Mesendoderm (in vitro differentiated cells): ENCODE measurements at regions not wholly inside any gene's neighbourhood (a gene's known extent, or its start where the extent isn't known, plus 50 kb on each side); places are given as distances from the start of the nearest gene placed in this dataset.
"Not testable (repeated sequence)": the region's sequence is repeated elsewhere in the genome, so short reads cannot be mapped to it uniquely, and the experiment has no call there.

Experiments
- DNase-seq: peaks from one replicate; pipeline ENCODE4 v3.0.0; 2013
- H2AK5ac ChIP-seq: 2 replicates; pipeline ENCODE4 v1.6.1; 2013; ENCODE audit warnings: low read length, inconsistent platforms
- H2BK120ac ChIP-seq: 2 replicates; pipeline ENCODE4 v1.6.1; 2013; ENCODE audit warnings: low read depth, mild to moderate bottlenecking, low read length, moderate library complexity, mixed read lengths
- H2BK15ac ChIP-seq: replicated peaks from 2 replicates; pipeline ENCODE4 v1.6.1; 2013; ENCODE audit warnings: low read depth, mild to moderate bottlenecking, moderate library complexity
- H2BK5ac ChIP-seq: 2 replicates; pipeline ENCODE4 v1.6.1; 2013; ENCODE audit warnings: low read length, inconsistent platforms
- H3K18ac ChIP-seq: 2 replicates; pipeline ENCODE4 v1.6.1; 2013; ENCODE audit warnings: mild to moderate bottlenecking, low read length, mixed read lengths
- H3K23ac ChIP-seq: one replicate; pipeline ENCODE4 v1.6.1; 2013; ENCODE audit warnings: low read length
- H3K27ac ChIP-seq: 2 replicates; pipeline ENCODE4 v1.5.1; 2013; ENCODE audit warnings: low read depth, mild to moderate bottlenecking, inconsistent platforms, low read length, moderate library complexity
- H3K27me3 ChIP-seq: 2 replicates; pipeline ENCODE4 v1.6.1; 2013; ENCODE audit warnings: low read length, control low read depth, mild to moderate bottlenecking, inconsistent platforms; ENCODE audit not compliant: insufficient read depth, poor library complexity
- H3K36me3 ChIP-seq: 2 replicates; pipeline ENCODE4 v1.6.1; 2013; ENCODE audit warnings: low read length, inconsistent platforms; ENCODE audit not compliant: control insufficient read depth, insufficient read depth
- H3K4ac ChIP-seq: one replicate; pipeline ENCODE4 v1.6.1; 2013; ENCODE audit warnings: low read depth, mild to moderate bottlenecking, low read length, moderate library complexity
- H3K4me1 ChIP-seq: 2 replicates; pipeline ENCODE4 v1.6.1; 2013; ENCODE audit warnings: low read depth, low read length, inconsistent platforms; ENCODE audit not compliant: control insufficient read depth
- H3K4me2 ChIP-seq: 2 replicates; pipeline ENCODE4 v1.6.1; 2013; ENCODE audit warnings: low read length
- H3K4me3 ChIP-seq: 2 replicates; pipeline ENCODE4 v1.5.1; 2013; ENCODE audit warnings: mild to moderate bottlenecking, low read length
- H3K56ac ChIP-seq: one replicate; pipeline ENCODE4 v1.6.1; 2013; ENCODE audit warnings: low read length
- H3K79me1 ChIP-seq: 2 replicates; pipeline ENCODE4 v1.6.1; 2013; ENCODE audit warnings: low read length, inconsistent platforms
- H3K79me2 ChIP-seq: 2 replicates; pipeline ENCODE4 v1.6.1; 2013; ENCODE audit warnings: mild to moderate bottlenecking, low read length; ENCODE audit not compliant: control insufficient read depth, insufficient read depth
- H3K9ac ChIP-seq: 2 replicates; pipeline ENCODE4 v1.6.1; 2013; ENCODE audit warnings: low read length, inconsistent platforms
- H4K5ac ChIP-seq: one replicate; pipeline ENCODE4 v1.6.1; 2013; ENCODE audit warnings: low read length
- H4K8ac ChIP-seq: one replicate; pipeline ENCODE4 v1.6.1; 2013; ENCODE audit warnings: low read depth, mild to moderate bottlenecking, control low read depth, low read length, moderate library complexity
- WGBS: extraction: QIAGEN DNeasy Blood & Tissue Kit; methylation state at CpG from one replicate; pipeline ENCODE4 v1.1.7; 2013; ENCODE audit warnings: low lambda C conversion rate, missing lambda C conversion rate; ENCODE audit not compliant: insufficient coverage; ENCODE audit errors: extremely low coverage; 5-methylcytosine and 5-hydroxymethylcytosine counted together

DNA sequence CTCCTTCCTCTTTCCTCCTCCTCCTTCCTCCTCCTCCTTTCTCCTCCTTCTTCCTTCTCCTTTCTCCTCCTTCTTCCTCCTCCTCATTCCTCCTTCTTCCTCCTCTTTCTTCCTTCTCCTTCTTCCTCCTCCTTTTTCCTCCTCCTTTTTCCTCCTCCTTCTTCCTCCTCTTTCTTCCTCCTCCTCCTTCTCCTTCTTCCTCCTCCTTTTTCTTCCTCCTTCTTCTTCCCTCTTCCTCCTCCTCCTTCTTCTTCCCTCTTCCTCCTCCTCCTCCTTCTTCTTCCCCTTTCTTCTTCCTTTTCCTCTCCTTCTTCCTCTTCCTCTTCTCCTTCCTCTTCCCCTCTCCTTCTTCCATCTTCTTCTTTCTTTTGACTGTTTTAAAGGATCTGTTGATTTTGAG is 538.8 kb downstream of the TMEM38B start:
- Histone ChIP-seq H2AK5ac (no peak overlapping the region), H3K4ac (no peak overlapping the region), H4K8ac (no peak overlapping the region), H3K9ac (no peak overlapping the region), H3K36me3 (no peaks in the 10 kb centered on the region), H3K4me1 (no peaks in the 10 kb centered on the region), H3K79me2 (no peaks in the 10 kb centered on the region), H4K5ac (no peak overlapping the region), H3K27ac (no peak overlapping the region), H3K56ac (no peak overlapping the region), H3K4me2 (no peak overlapping the region), H2BK15ac (no peak overlapping the region), H2BK120ac (no peak overlapping the region), H3K18ac (no peak overlapping the region), H3K23ac (no peak overlapping the region), H3K27me3 (no peaks in the 10 kb centered on the region), H3K79me1 (no peaks in the 10 kb centered on the region), H3K4me3 (no peak overlapping the region), H2BK5ac (no peak overlapping the region)
- DNase-seq = no peak

DNA sequence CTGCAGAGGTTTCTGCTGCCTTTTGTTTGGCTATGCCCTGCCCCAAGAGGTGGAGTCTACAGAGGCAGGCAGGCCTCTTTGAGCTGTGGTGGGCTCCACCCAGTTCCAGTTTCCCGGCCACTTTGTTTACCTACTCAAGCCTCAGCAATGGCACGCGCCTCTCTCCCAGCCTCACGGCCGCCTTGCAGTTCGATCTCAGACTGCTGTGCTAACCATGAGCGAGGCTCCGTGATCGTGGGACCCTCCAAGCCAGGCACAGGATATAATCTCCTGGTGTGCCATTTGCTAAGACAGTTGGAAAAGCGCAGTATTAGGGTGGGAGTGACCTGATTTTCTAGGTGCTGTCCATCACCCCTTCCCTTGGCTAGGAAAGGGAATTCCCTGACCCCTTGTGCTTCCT is 566.6 kb downstream of the TMEM38B start:
- not testable (repeated sequence) for DNase-seq, H3K56ac ChIP-seq, H2BK5ac ChIP-seq, H3K27ac ChIP-seq, H2AK5ac ChIP-seq, H3K4ac ChIP-seq, H3K79me1 ChIP-seq, H4K8ac ChIP-seq, H3K4me1 ChIP-seq, H2BK120ac ChIP-seq, H3K4me3 ChIP-seq, H3K18ac ChIP-seq, H3K27me3 ChIP-seq, H4K5ac ChIP-seq, H3K9ac ChIP-seq, H3K79me2 ChIP-seq, H3K36me3 ChIP-seq, H3K23ac ChIP-seq, H2BK15ac ChIP-seq, H3K4me2 ChIP-seq
- no CpG with 5 or more reads among the region's 10 CpGs for WGBS

DNA sequence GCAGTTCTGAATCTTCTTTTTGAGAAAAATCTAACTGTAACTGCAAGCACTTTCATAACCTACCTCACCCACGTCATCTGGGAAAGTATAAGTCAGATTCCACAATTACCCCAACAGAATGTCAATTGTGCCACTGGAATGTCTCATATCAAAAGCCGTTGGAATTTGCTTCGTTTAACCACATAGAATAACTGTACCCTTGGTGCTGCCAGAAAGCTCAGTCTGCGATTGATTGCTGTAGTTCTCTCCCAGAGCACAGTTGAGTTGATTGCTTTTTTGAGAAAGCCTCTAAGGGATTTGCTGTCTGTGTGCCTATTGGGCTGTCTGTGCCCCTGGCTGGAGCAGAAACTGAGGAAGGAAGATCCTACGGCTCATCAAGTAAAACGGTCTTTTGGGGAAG is 583.6 kb downstream of the TMEM38B start:
- no peak overlapping the region for H3K23ac ChIP-seq
- no peak overlapping the region for H4K5ac ChIP-seq
- no peak overlapping the region for H2BK15ac ChIP-seq
- H4K8ac ChIP-seq = no peak overlapping the region
- H3K4me3 ChIP-seq = no peak overlapping the region
- no peak overlapping the region for H3K9ac ChIP-seq
- H2BK120ac ChIP-seq = no peak overlapping the region
- no peak overlapping the region for H3K56ac ChIP-seq
- no peaks in the 10 kb centered on the region for H3K79me2 ChIP-seq
- H3K4me2 ChIP-seq = no peak overlapping the region
- WGBS = no CpG with 5 or more reads among the region's 6 CpGs
- H3K4me1 ChIP-seq = no peaks in the 10 kb centered on the region
- DNase-seq = no peak
- no peak overlapping the region for H2BK5ac ChIP-seq
- no peak overlapping the region for H3K18ac ChIP-seq
- no peak overlapping the region for H2AK5ac ChIP-seq
- no peaks in the 10 kb centered on the region for H3K79me1 ChIP-seq
- no peak overlapping the region for H3K27ac ChIP-seq
- no peaks in the 10 kb centered on the region for H3K36me3 ChIP-seq
- H3K4ac ChIP-seq = no peak overlapping the region
- no peaks in the 10 kb centered on the region for H3K27me3 ChIP-seq

DNA sequence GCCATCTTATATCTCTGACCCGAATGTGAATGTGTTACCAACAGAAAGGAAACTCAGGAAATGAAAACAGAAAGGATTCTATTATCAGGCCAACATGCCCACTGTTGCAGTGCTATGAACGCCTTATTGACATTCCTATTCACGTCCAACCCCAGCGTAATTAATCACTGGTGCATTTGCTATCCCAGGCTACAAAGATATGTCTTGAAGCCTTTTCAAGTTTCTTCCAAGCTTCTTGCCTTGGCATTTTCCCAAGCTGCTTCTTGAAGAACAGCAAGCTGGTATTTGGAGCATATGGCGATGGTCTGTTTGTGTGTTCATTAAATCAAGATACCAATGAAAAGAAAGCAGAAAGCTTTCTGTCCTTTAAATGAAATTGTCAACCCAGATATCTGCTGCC is 579.2 kb upstream of the ZNF462 start:
- Histone ChIP-seq H3K27ac (no peak overlapping the region), H3K4me3 (no peak overlapping the region), H3K18ac (no peak overlapping the region), H3K4ac (no peak overlapping the region), H3K9ac (no peak overlapping the region), H3K36me3 (no peaks in the 10 kb centered on the region), H3K23ac (no peak overlapping the region), H3K79me1 (no peaks in the 10 kb centered on the region), H3K4me1 (no peaks in the 10 kb centered on the region), H3K27me3 (no peaks in the 10 kb centered on the region), H3K79me2 (no peaks in the 10 kb centered on the region), H3K4me2 (no peak overlapping the region), H3K56ac (no peak overlapping the region), H2BK120ac (no peak overlapping the region), H4K8ac (no peak overlapping the region), H2BK15ac (no peak overlapping the region), H4K5ac (no peak overlapping the region), H2BK5ac (no peak overlapping the region), H2AK5ac (no peak overlapping the region)
- WGBS = no CpG with 5 or more reads among the region's 5 CpGs
- DNase-seq = no peak

DNA sequence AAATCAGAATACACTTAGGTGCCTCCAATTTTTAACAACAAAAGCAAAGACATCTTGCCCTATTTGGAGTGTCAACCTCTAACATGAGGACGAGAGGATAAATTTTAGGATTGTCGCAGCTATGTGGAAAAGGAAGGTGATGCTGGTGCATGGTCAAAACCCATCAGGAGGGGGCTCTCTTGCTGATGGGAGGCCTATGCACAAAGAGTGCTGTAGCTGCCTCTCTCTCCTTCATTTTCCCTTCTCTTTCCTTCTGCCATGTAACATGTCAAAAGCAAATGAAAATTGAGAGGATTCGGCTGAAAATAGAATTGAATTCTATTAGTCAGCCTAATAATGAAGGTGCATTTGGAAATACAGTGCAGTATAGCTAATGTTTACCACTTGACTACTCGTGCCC is 578.7 kb upstream of the ZNF462 start:
- Histone ChIP-seq H3K79me2 (no peaks in the 10 kb centered on the region), H2BK120ac (no peak overlapping the region), H3K79me1 (no peaks in the 10 kb centered on the region), H3K9ac (no peak overlapping the region), H3K23ac (no peak overlapping the region), H3K56ac (no peak overlapping the region), H3K4me3 (no peak overlapping the region), H2BK15ac (no peak overlapping the region), H3K18ac (no peak overlapping the region), H3K27me3 (no peaks in the 10 kb centered on the region), H4K5ac (no peak overlapping the region), H3K4ac (no peak overlapping the region), H4K8ac (no peak overlapping the region), H2BK5ac (no peak overlapping the region), H3K4me2 (no peak overlapping the region), H3K36me3 (no peaks in the 10 kb centered on the region), H3K27ac (no peak overlapping the region), H2AK5ac (no peak overlapping the region), H3K4me1 (no peaks in the 10 kb centered on the region)
- DNase-seq = peak; percentile 46
- whole genome bisulfite sequencing = no CpG with 5 or more reads among the region's 4 CpGs

DNA sequence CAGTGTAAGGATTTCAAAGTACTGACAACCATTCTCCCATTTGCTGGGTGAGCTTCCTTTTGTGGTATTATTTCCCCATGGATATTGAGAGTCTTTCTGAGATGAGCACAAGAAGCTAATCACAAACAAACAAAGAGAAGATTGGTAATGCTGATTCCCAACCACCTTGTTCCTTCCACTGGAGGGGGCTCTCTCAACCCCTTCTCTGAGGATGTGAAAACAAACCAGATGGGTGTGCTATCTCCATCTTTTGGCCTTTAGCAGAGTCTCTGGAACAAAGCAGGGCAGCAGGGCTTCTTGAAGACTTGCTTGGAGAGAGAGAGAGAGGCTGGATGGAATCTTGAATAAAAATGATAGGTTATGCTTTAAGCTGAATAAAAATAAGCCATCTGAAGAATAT is 576.7 kb upstream of the ZNF462 start:
- H3K18ac ChIP-seq = no peak overlapping the region
- no peaks in the 10 kb centered on the region for H3K79me1 ChIP-seq
- H2BK15ac ChIP-seq = no peak overlapping the region
- no peak overlapping the region for H3K4ac ChIP-seq
- no peak overlapping the region for H2BK120ac ChIP-seq
- H4K8ac ChIP-seq = no peak overlapping the region
- H3K27me3 ChIP-seq = no peaks in the 10 kb centered on the region
- no peak overlapping the region for H3K23ac ChIP-seq
- H3K4me1 ChIP-seq = no peaks in the 10 kb centered on the region
- H2AK5ac ChIP-seq = no peak overlapping the region
- H3K56ac ChIP-seq = no peak overlapping the region
- no peak overlapping the region for H3K9ac ChIP-seq
- no peak overlapping the region for H3K4me2 ChIP-seq
- no peak overlapping the region for H2BK5ac ChIP-seq
- H4K5ac ChIP-seq = no peak overlapping the region
- H3K4me3 ChIP-seq = no peak overlapping the region
- DNase-seq = peak; percentile 88
- no peaks in the 10 kb centered on the region for H3K79me2 ChIP-seq
- no peaks in the 10 kb centered on the region for H3K36me3 ChIP-seq
- no peak overlapping the region for H3K27ac ChIP-seq
